Lower lobe of right lung (tissue), 2 donors: ENCODE measurements at regions not wholly inside any gene's neighbourhood (a gene's known extent, or its start where the extent isn't known, plus 50 kb on each side); places are given as distances from the start of the nearest gene placed in this dataset.

Experiments used
- ATAC-seq, 2 donors: fragments of 200-7000 bp; cut with Tn5 transposase; one replicate each; pipeline ENCODE4 v1.9.1; 2020 to 2022; ENCODE audit warnings: mild to moderate bottlenecking in 2 of 2, moderate library complexity in 2 of 2
- DNase-seq: peaks from one replicate; pipeline ENCODE4 v3.0.0-alpha.2; 2020
- H3K27ac ChIP-seq: fragments of 200-600 bp; one replicate; pipeline ENCODE4 v1.8.0; 2022
- H3K27me3 ChIP-seq: fragments of 200-600 bp; one replicate; pipeline ENCODE4 v1.8.0; 2022; ENCODE audit warnings: low read depth
- H3K36me3 ChIP-seq: fragments of 200-600 bp; one replicate; pipeline ENCODE4 v1.8.0; 2022; ENCODE audit warnings: mild to moderate bottlenecking
- H3K4me1 ChIP-seq: fragments of 200-600 bp; one replicate; pipeline ENCODE4 v1.8.0; 2022
- H3K4me3 ChIP-seq: fragments of 200-600 bp; one replicate; pipeline ENCODE4 v1.8.0; 2022; ENCODE audit warnings: mild to moderate bottlenecking
- H3K9me3 ChIP-seq: fragments of 200-600 bp; one replicate; pipeline ENCODE4 v1.8.0; 2022
- CTCF ChIP-seq: fragments of 200-600 bp; IDR thresholded peaks from one replicate; pipeline ENCODE4 v1.8.0; 2022; ENCODE audit warnings: antibody characterized with exemption, mild to moderate bottlenecking
- intact Hi-C: fragments of 100-400 bp; cut with DNase I; formaldehyde crosslinking; loops from one replicate; pipeline ENCODE4 v1.11.0; 2022
- donor health status: DM: no; HTN: yes; CAD: no; lungs with severe emphysema.

- Histone ChIP-seq H3K9me3 (no peaks in the 10 kb centered on the region), H3K27ac (no peak overlapping the region), H3K4me3 (no peak overlapping the region), H3K4me1 (no peaks in the 10 kb centered on the region), H3K27me3 (no peaks in the 10 kb centered on the region), H3K36me3 (no peaks in the 10 kb centered on the region)
- intact Hi-C loops, result no loop called here
- no peak for TF ChIP-seq CTCF
- DNase-seq, result no peak
- ATAC-seq, result no peak
Measured at GRCh38 chr1:104973516-104973915, 1223.8 kb downstream of the AMY1C start.

- Histone ChIP-seq H3K27me3 (no peaks in the 10 kb centered on the region), H3K27ac (no peak overlapping the region), H3K36me3 (no peaks in the 10 kb centered on the region), H3K9me3 (no peaks in the 10 kb centered on the region), H3K4me1 (no peaks in the 10 kb centered on the region), H3K4me3 (no peak overlapping the region)
- intact Hi-C loops, result no loop called here
- no peak for ATAC-seq
- DNase-seq, result no peak
- TF ChIP-seq CTCF, result no peak
Measured at GRCh38 chr1:104979651-104980050, 1230.0 kb downstream of the AMY1C start.

- no peaks in the 10 kb centered on the region for H3K27me3 ChIP-seq
- no peak for TF ChIP-seq CTCF
- no peak for ATAC-seq
Measured at GRCh38 chr1:104987210-104987609, 1237.5 kb downstream of the AMY1C start.

GRCh38 chr1:104989012-104989411 lies 1239.3 kb downstream of the AMY1C start:
- DNase-seq (no peak), ATAC-seq (no peak)
- TF ChIP-seq CTCF, result no peak
- Histone ChIP-seq H3K4me1 (no peaks in the 10 kb centered on the region), H3K27ac (no peak overlapping the region), H3K9me3 (peaks cover 5% of the 10 kb centered on the region), H3K27me3 (no peaks in the 10 kb centered on the region), H3K36me3 (no peaks in the 10 kb centered on the region), H3K4me3 (no peak overlapping the region)
- intact Hi-C loops, result no loop called here

More at GRCh38 chr1:104987210-104987609, 1237.5 kb downstream of the AMY1C start:
- H3K36me3 ChIP-seq, result no peaks in the 10 kb centered on the region
- H3K27ac ChIP-seq, result no peak overlapping the region
- DNase-seq, result no peak
- intact Hi-C loops, result no loop called here
- peaks cover 5% of the 10 kb centered on the region for H3K9me3 ChIP-seq
- H3K4me3 ChIP-seq, result no peak overlapping the region
- H3K4me1 ChIP-seq, result no peaks in the 10 kb centered on the region

- no peaks in the 10 kb centered on the region for H3K27me3 ChIP-seq
- no peak for ATAC-seq
- no peak for TF ChIP-seq CTCF
- no peaks in the 10 kb centered on the region for H3K4me1 ChIP-seq
- intact Hi-C loops, result no loop called here
- no peaks in the 10 kb centered on the region for H3K36me3 ChIP-seq
- H3K27ac ChIP-seq, result no peak overlapping the region
- DNase-seq, result no peak
- H3K9me3 ChIP-seq, result no peaks in the 10 kb centered on the region
- no peak overlapping the region for H3K4me3 ChIP-seq
Measured at GRCh38 chr1:104991702-104992101, 1242.0 kb downstream of the AMY1C start.

- no peak for ATAC-seq
- no peak overlapping the region for H3K4me3 ChIP-seq
- H3K36me3 ChIP-seq, result no peaks in the 10 kb centered on the region
- no peak overlapping the region for H3K27ac ChIP-seq
- no peak for TF ChIP-seq CTCF
- no peaks in the 10 kb centered on the region for H3K27me3 ChIP-seq
- intact Hi-C loops, result no loop called here
- DNase-seq, result no peak
- H3K4me1 ChIP-seq, result no peaks in the 10 kb centered on the region
- H3K9me3 ChIP-seq, result no peaks in the 10 kb centered on the region
Measured at GRCh38 chr1:105000793-105001192, 1251.1 kb downstream of the AMY1C start.
